ENCODE measurements at regions not wholly inside any gene's neighbourhood (a gene's known extent, or its start where the extent isn't known, plus 50 kb on each side); places are given as distances from the start of the nearest gene placed in this dataset.

DNA sequence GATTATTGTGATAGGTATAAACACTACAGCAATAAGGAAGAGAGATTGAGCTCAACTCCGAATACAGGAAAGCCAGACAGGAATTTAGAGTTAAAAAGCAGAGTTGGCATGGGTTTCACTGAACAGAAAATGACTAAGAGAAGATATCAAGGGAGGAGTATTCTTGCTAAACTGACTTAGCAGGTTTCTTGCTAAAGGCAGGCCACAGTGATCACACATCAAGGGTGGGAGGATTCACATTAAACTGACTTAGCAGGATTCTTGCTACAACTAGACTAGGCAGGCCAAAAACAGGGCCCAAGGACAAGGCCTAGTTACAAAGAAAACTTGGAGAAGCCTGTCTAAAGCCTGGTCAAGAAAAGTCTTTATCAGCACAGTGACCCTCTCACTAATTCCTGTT, 195.1 kb downstream of the MAGEB5 start:
- TF ChIP-seq CTCF (IDR thresholded peaks at IDR 0.05) (no peak), POLR2A (IDR thresholded peaks at IDR 0.05) (no peak)

Data from Peyer's patch (tissue), 4 donors.